Tibial artery (tissue), 4 donors: ENCODE measurements at regions not wholly inside any gene's neighbourhood (a gene's known extent, or its start where the extent isn't known, plus 50 kb on each side); places are given as distances from the start of the nearest gene placed in this dataset.

Experiments used
- DNase-seq, 2 donors: peaks; one replicate each; pipeline ENCODE4 v3.0.0-alpha.2; 2019
- H3K27ac ChIP-seq, 2 donors: fragments of 200-600 bp; sonication (generic) in 1 of 2; 1 replicate in 1 of 2; 2 replicates in 1 of 2; pipeline ENCODE4 v1.5.1; 2018 to 2019; ENCODE audit warnings: mild to moderate bottlenecking in 1 of 2
- H3K27me3 ChIP-seq, 2 donors: fragments of 200-600 bp; sonication (generic) in 1 of 2; one replicate each; pipeline versions ENCODE4 v1.5.1 to v1.6.0; 2016 to 2019
- H3K36me3 ChIP-seq, 3 donors: fragments of 200-600 bp; sonication (generic) in 2 of 3; one replicate each; pipeline ENCODE4 v1.5.1; 2016 to 2019; ENCODE audit warnings: mild to moderate bottlenecking in 2 of 3
- H3K4me1 ChIP-seq, 4 donors: fragments of 200-600 bp; sonication (generic) in 2 of 4; 1 replicate in 3 of 4; 2 replicates in 1 of 4; pipeline ENCODE4 v1.5.1; 2016 to 2019
- H3K4me3 ChIP-seq, 2 donors: fragments of 200-600 bp; sonication (generic) in 1 of 2; 1 replicate in 1 of 2; 2 replicates in 1 of 2; pipeline ENCODE4 v1.5.1; 2018 to 2019; ENCODE audit warnings: mild to moderate bottlenecking in 2 of 2
- H3K9me3 ChIP-seq, 3 donors: fragments of 200-600 bp; sonication (generic) in 1 of 3; one replicate each; pipeline ENCODE4 v1.5.1; 2016 to 2019
- CTCF ChIP-seq, 2 experiments: fragments of 200-600 bp in 1 of 2; fragments of 450-650 bp in 1 of 2; IDR thresholded peaks; one replicate each; pipeline ENCODE4 v1.5.1; 2017 to 2019; ENCODE audit warnings: antibody characterized with exemption in 2 of 2, mild to moderate bottlenecking in 1 of 2, moderate library complexity in 1 of 2
- intact Hi-C: fragments of 100-400 bp; cut with DNase I; formaldehyde crosslinking; loops from one replicate; pipeline ENCODE4 v1.15.0; 2023; ENCODE audit warnings: low total_unique reads

GRCh38 chr18:34159691-34160185 is 65.0 kb downstream of the NOL4 start:
- intact Hi-C loops = no loop called here
- Histone ChIP-seq H3K36me3 (no peaks in the 10 kb centered on the region), H3K4me1 (peaks cover 0 to 14% (median 4%) of the 10 kb centered on the region in 4 donors), H3K4me3 (peak overlapping the region; percentile 50 to 52), H3K27me3 (peaks cover 0 to 15% of the 10 kb centered on the region in 2 donors), H3K9me3 (no peaks in the 10 kb centered on the region), H3K27ac (no peak overlapping the region)
- no peak for DNase-seq
- no peak for TF ChIP-seq CTCF (IDR thresholded peaks at IDR 0.05)

- no peaks in the 10 kb centered on the region for H3K9me3 ChIP-seq
- peaks cover 0 to 15% of the 10 kb centered on the region in 2 donors for H3K27me3 ChIP-seq
- no peak for TF ChIP-seq CTCF (IDR thresholded peaks at IDR 0.05)
- no peaks in the 10 kb centered on the region for H3K36me3 ChIP-seq
- peak; percentile 20 to 64 for DNase-seq
- intact Hi-C loops = no loop called here
- peak overlapping the region; percentile 50 to 52 for H3K4me3 ChIP-seq
- peaks cover 0 to 14% (median 4%) of the 10 kb centered on the region in 4 donors for H3K4me1 ChIP-seq
- no peak overlapping the region for H3K27ac ChIP-seq
Measured at GRCh38 chr18:34158881-34159690, 65.6 kb downstream of the NOL4 start.

GRCh38 chr18:34153711-34154110 is 71.0 kb downstream of the NOL4 start:
- no peak overlapping the region for H3K27ac ChIP-seq
- no peaks in the 10 kb centered on the region for H3K9me3 ChIP-seq
- peaks cover 0 to 4% of the 10 kb centered on the region in 2 donors for H3K27me3 ChIP-seq
- no peak for TF ChIP-seq CTCF (IDR thresholded peaks at IDR 0.05)
- no peaks in the 10 kb centered on the region for H3K36me3 ChIP-seq
- no peak for DNase-seq
- intact Hi-C loops = no loop called here
- H3K4me1 ChIP-seq = peaks cover 0 to 4% (median under 1%) of the 10 kb centered on the region in 4 donors
- no peak overlapping the region for H3K4me3 ChIP-seq

- DNase-seq = no peak
- no peak overlapping the region for H3K27ac ChIP-seq
- intact Hi-C loops = no loop called here
- no peaks in the 10 kb centered on the region for H3K4me1 ChIP-seq
- H3K27me3 ChIP-seq = no peaks in the 10 kb centered on the region
- H3K4me3 ChIP-seq = no peak overlapping the region
- no peak for TF ChIP-seq CTCF (IDR thresholded peaks at IDR 0.05)
- H3K9me3 ChIP-seq = no peaks in the 10 kb centered on the region
- no peaks in the 10 kb centered on the region for H3K36me3 ChIP-seq
Measured at GRCh38 chr18:34131006-34131405, 93.7 kb downstream of the NOL4 start.

- Histone ChIP-seq H3K36me3 (no peaks in the 10 kb centered on the region), H3K9me3 (no peaks in the 10 kb centered on the region), H3K4me1 (no peaks in the 10 kb centered on the region), H3K27ac (no peak overlapping the region), H3K27me3 (no peaks in the 10 kb centered on the region), H3K4me3 (no peak overlapping the region)
- intact Hi-C loops = loop anchor here (10.0 kb wide), 2 partner anchors 196 to 656 kb away; no protein-coding TSS in a partner anchor
- no peak for DNase-seq
- TF ChIP-seq CTCF (IDR thresholded peaks at IDR 0.05) = no peak
Measured at GRCh38 chr18:34128436-34128835, 96.3 kb downstream of the NOL4 start.
